Suprapubic skin (tissue), 4 donors: ENCODE measurements at regions not wholly inside any gene's neighbourhood (a gene's known extent, or its start where the extent isn't known, plus 50 kb on each side); places are given as distances from the start of the nearest gene placed in this dataset.

Experiments
- DNase-seq, 2 donors: peaks; one replicate each; pipeline ENCODE4 v3.0.0-alpha.2; 2019; ENCODE audit warnings: low spot score in 2 of 2
- H3K27ac ChIP-seq: fragments of 200-600 bp; sonication (generic); one replicate; pipeline ENCODE4 v1.5.1; 2019
- H3K27me3 ChIP-seq: fragments of 200-600 bp; sonication (generic); one replicate; pipeline ENCODE4 v1.5.1; 2019
- H3K36me3 ChIP-seq: fragments of 200-600 bp; sonication (generic); one replicate; pipeline ENCODE4 v1.5.1; 2019
- H3K4me1 ChIP-seq: fragments of 200-600 bp; sonication (generic); one replicate; pipeline ENCODE4 v1.5.1; 2019
- H3K4me3 ChIP-seq: fragments of 200-600 bp; sonication (generic); one replicate; pipeline ENCODE4 v1.5.1; 2019; ENCODE audit warnings: mild to moderate bottlenecking
- H3K9me3 ChIP-seq: fragments of 200-600 bp; sonication (generic); one replicate; pipeline ENCODE4 v1.5.1; 2019
- EP300 ChIP-seq: sonication (generic); formaldehyde crosslinking; IDR thresholded peaks from one replicate; pipeline ENCODE4 v1.6.1; 2017; ENCODE audit warnings: antibody characterized with exemption
- POLR2A ChIP-seq, 2 donors: fragments of 450-650 bp; IDR thresholded peaks; one replicate each; pipeline ENCODE4 v1.6.1; 2017; ENCODE audit warnings: antibody characterized with exemption in 2 of 2, mild to moderate bottlenecking in 2 of 2, moderate library complexity in 2 of 2
- POLR2AphosphoS5 ChIP-seq, 3 donors: sonication (generic); formaldehyde crosslinking; IDR thresholded peaks; one replicate each; pipeline ENCODE4 v1.6.1; 2017; ENCODE audit warnings: antibody characterized with exemption in 3 of 3
- WGBS: methylation state at CpG from one replicate; pipeline ENCODE4 v1.1.5; 2018; 5-methylcytosine and 5-hydroxymethylcytosine counted together
- TF ChIP-seq, protein P1 (sequence below), 2 donors: fragments of 200-600 bp in 1 of 2; fragments of 450-650 bp in 1 of 2; sonication (generic) in 1 of 2; IDR thresholded peaks; one replicate each; pipeline ENCODE4 v1.5.1; 2016 to 2019; ENCODE audit warnings: antibody characterized with exemption in 2 of 2, mild to moderate bottlenecking in 1 of 2, moderate library complexity in 1 of 2

DNA sequence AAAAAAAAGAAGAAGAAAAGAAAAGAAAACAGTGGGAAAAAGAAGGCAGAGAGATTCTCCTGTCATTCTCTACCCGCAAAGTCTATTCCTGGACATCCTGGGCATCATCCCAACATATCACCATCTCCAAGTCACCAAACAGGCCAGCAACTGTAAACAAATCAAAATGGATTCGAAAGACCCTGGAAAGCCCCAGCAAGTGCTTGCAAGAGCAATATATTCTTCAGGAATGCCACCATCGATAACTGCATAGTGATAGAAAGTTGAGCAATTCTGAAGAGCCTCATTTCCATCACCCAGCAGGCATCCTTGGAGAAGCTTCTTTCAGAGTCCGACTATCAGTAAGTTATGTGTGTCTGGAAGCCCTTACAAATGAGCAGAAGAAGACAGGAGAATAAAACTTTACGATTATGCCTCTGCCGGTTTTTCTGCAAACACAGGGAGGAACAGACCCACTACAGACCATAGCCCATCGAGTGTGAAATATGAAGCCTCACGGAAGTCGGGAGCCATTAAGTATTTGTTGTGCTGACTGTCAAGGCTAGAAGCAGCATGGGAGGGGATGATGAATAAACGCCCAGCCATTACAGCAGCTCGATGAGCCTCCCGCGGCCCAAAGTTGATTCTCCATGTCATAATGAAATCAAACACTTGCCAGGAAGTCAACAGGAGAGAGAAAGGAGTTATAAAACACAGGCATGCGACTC, 64.5 kb upstream of the SEC14L1 start:
- H3K36me3 ChIP-seq, result no peaks in the 10 kb centered on the region
- 20% methylated on average over 14 of the region's 14 CpGs for WGBS
- H3K4me3 ChIP-seq, result no peak overlapping the region
- TF ChIP-seq, protein P1, sequence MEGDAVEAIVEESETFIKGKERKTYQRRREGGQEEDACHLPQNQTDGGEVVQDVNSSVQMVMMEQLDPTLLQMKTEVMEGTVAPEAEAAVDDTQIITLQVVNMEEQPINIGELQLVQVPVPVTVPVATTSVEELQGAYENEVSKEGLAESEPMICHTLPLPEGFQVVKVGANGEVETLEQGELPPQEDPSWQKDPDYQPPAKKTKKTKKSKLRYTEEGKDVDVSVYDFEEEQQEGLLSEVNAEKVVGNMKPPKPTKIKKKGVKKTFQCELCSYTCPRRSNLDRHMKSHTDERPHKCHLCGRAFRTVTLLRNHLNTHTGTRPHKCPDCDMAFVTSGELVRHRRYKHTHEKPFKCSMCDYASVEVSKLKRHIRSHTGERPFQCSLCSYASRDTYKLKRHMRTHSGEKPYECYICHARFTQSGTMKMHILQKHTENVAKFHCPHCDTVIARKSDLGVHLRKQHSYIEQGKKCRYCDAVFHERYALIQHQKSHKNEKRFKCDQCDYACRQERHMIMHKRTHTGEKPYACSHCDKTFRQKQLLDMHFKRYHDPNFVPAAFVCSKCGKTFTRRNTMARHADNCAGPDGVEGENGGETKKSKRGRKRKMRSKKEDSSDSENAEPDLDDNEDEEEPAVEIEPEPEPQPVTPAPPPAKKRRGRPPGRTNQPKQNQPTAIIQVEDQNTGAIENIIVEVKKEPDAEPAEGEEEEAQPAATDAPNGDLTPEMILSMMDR (IDR thresholded peaks at IDR 0.05), result no peak
- TF ChIP-seq POLR2A (IDR thresholded peaks at IDR 0.05) (no peak), EP300 (no peak), POLR2AphosphoS5 (IDR thresholded peaks at IDR 0.05) (no peak)
- no peaks in the 10 kb centered on the region for H3K4me1 ChIP-seq
- no peak for DNase-seq
- peaks cover 39% of the 10 kb centered on the region for H3K27me3 ChIP-seq
- no peak overlapping the region for H3K27ac ChIP-seq
- no peaks in the 10 kb centered on the region for H3K9me3 ChIP-seq

DNA sequence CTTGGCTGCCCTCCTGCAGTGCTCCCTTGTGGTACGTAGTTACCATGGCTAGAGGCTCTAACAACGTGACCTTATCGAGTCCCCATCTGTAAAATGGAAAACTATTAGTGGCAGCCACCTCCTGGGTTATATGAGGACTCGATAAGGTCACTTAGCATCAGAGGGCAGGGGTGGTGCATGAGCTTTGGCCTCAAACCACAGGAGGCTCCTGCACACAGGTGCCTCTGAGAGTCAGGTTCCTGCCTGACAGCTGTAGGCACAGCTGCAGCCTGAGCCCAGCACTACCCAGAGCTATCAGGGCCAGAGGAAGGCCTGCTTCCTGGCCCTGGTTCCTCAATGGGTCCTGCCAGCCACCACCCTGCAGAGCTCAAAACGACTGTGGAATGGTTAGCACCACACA, 57.2 kb upstream of the SEC14L1 start:
- 60% methylated on average over 1 of the region's 5 CpGs for WGBS
- DNase-seq, result no peak
- Histone ChIP-seq H3K9me3 (no peaks in the 10 kb centered on the region), H3K4me1 (peaks cover 15% of the 10 kb centered on the region), H3K27me3 (peaks cover 3% of the 10 kb centered on the region), H3K4me3 (no peak overlapping the region), H3K27ac (no peak overlapping the region), H3K36me3 (no peaks in the 10 kb centered on the region)
- no peak for TF ChIP-seq POLR2A (IDR thresholded peaks at IDR 0.05)
- TF ChIP-seq POLR2AphosphoS5 (IDR thresholded peaks at IDR 0.05), result no peak
- TF ChIP-seq EP300, result no peak
- TF ChIP-seq, protein P1 (IDR thresholded peaks at IDR 0.05), result no peak

DNA sequence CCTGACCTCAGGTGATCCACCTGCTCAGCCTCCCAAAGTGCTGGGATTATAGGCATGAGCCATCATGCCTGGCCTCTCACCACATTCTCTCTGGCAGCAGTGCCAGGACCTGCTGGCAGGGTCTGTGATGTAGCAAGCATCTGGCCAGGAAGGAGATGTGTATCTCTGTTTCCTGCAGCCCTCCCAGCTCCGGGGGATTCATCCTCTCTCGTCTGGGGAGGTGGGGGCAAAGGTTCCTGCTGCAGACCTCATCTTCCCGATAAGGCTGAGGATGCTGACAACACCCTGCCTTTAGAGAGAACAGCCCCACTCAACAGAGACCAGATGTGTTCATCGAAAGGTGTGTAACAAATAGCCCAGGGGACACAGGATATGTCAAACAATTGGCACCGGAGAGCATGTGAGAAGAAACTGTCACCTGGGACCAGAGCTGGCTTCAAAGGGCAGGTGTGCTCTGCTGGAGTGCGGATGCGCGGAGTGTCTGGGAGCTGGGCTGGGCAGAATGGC, 54.8 kb upstream of the SEC14L1 start:
- H3K4me1 ChIP-seq, result peaks cover 34% of the 10 kb centered on the region
- peaks cover 3% of the 10 kb centered on the region for H3K27me3 ChIP-seq
- no peak for DNase-seq
- no peak overlapping the region for H3K27ac ChIP-seq
- TF ChIP-seq POLR2AphosphoS5 (IDR thresholded peaks at IDR 0.05) (no peak), EP300 (no peak), POLR2A (IDR thresholded peaks at IDR 0.05) (no peak)
- TF ChIP-seq, protein P1 (IDR thresholded peaks at IDR 0.05), result no peak
- H3K4me3 ChIP-seq, result no peak overlapping the region
- H3K36me3 ChIP-seq, result peaks cover under 1% of the 10 kb centered on the region
- WGBS, result 35% methylated on average over 8 of the region's 8 CpGs
- H3K9me3 ChIP-seq, result no peaks in the 10 kb centered on the region

DNA sequence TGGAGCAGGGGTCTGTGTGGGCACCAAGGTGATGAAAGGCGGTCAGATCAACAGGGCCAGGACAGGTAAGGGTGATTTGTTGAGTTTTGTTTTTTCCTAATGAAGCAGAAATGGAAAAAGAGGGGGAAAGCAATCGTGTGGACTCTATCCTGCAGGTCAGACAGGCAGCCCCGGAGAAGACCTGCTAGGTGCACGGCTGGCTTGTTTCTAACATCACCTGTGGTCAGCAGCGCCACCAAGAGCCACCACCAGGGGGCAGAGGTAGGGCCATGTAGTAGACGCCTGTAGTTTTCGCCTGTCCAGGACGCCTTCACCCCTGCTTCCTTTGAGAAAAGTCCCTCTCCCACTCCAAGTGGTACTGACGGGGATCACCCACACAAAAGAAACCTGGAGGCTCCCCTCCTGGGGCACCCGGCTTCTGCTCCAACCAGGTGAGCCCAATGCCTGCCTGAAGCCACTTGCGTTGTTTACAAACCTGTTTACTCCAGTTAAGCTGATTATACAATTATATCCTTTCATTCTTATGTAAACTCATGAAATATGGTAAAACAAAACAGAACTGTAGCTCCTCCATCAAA, 54.2 kb upstream of the SEC14L1 start:
- TF ChIP-seq EP300, result no peak
- no peak for TF ChIP-seq POLR2AphosphoS5 (IDR thresholded peaks at IDR 0.05)
- no peak for TF ChIP-seq POLR2A (IDR thresholded peaks at IDR 0.05)
- TF ChIP-seq, protein P1 (IDR thresholded peaks at IDR 0.05), result peak; percentile 88 to 89
- peaks cover 6% of the 10 kb centered on the region for H3K36me3 ChIP-seq
- WGBS, result 17% methylated on average over 11 of the region's 11 CpGs
- peaks cover 40% of the 10 kb centered on the region for H3K4me1 ChIP-seq
- H3K4me3 ChIP-seq, result no peak overlapping the region
- DNase-seq, result peak; percentile 92 to 94
- peaks cover 3% of the 10 kb centered on the region for H3K27me3 ChIP-seq
- H3K27ac ChIP-seq, result no peak overlapping the region
- H3K9me3 ChIP-seq, result no peaks in the 10 kb centered on the region

DNA sequence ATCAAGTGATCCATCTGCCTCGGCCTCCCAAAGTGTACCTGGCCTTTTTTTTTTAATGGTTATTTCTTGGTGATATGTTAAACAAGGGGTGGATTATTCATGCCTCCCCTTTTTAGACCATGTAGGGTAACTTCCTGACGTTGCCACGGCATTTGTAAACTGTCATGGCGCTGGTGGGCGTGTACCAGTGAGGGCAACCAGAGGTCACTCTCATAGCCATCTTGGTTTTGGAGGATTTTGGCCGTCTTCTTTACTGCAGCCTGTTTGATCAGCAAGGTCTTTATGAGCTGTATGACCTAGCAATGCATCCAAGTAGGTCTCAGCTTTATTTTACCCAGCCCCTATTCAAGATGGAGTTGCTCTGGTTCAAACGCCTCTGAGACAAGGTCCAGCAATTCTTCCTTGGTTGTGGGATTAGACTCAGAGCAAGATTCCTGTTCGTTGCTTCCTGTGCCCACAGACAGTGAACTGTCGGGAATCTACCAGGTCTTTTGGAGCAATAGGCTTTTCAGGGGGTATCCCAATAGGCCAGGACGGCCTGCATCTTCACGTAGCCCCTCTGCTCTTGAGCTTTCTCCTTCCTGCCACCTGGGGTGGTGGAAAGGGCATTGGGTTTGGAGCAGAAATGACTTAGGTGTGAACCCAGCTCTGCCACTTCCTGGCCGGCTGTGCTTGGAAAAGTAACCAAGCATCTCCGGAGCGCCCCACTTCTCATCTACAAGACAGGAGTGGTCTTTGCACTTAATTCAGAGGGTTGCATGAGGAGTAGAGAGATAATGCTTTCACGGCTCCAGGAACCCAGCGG, 52.9 kb upstream of the SEC14L1 start:
- 73% methylated on average over 14 of the region's 16 CpGs for WGBS
- no peak for DNase-seq
- H3K9me3 ChIP-seq, result no peaks in the 10 kb centered on the region
- no peak for TF ChIP-seq POLR2AphosphoS5 (IDR thresholded peaks at IDR 0.05)
- TF ChIP-seq POLR2A (IDR thresholded peaks at IDR 0.05), result no peak
- TF ChIP-seq, protein P1 (IDR thresholded peaks at IDR 0.05), result no peak
- no peak for TF ChIP-seq EP300
- peak overlapping the region; percentile 88 for H3K4me3 ChIP-seq
- peaks cover 3% of the 10 kb centered on the region for H3K27me3 ChIP-seq
- H3K36me3 ChIP-seq, result peaks cover 19% of the 10 kb centered on the region
- H3K27ac ChIP-seq, result peak overlapping the region; percentile 91
- H3K4me1 ChIP-seq, result peaks cover 45% of the 10 kb centered on the region
